Nephron (organoid): ENCODE measurements at regions not wholly inside any gene's neighbourhood (a gene's known extent, or its start where the extent isn't known, plus 50 kb on each side); places are given as distances from the start of the nearest gene placed in this dataset.

Source experiments
- H3K27ac Mint-ChIP-seq, 3 experiments: 2 replicates each; pipeline ENCODE4 v1.8.0; 2020; ENCODE audit warnings: mixed read lengths in 3 of 3, mild to moderate bottlenecking in 2 of 3, moderate library complexity in 1 of 3
- H3K27me3 Mint-ChIP-seq: 2 replicates; pipeline ENCODE4 v1.8.0; 2021; ENCODE audit warnings: low read depth, mild to moderate bottlenecking, moderate library complexity, mixed read lengths
- H3K36me3 Mint-ChIP-seq: 2 replicates; pipeline ENCODE4 v1.8.0; 2020; ENCODE audit warnings: low read depth, mixed read lengths
- H3K4me1 Mint-ChIP-seq: 2 replicates; pipeline ENCODE4 v1.8.0; 2020; ENCODE audit warnings: mixed read lengths
- H3K4me3 Mint-ChIP-seq, 3 experiments: 2 replicates each; pipeline ENCODE4 v1.8.0; 2020; ENCODE audit warnings: mild to moderate bottlenecking in 3 of 3, mixed read lengths in 3 of 3, moderate library complexity in 2 of 3
- H3K9me3 Mint-ChIP-seq: 2 replicates; pipeline ENCODE4 v1.8.0; 2020; ENCODE audit warnings: mixed read lengths
- CTCF ChIP-seq, 3 experiments: fragments of 200-600 bp; sonication (generic); IDR thresholded peaks; one replicate each; pipeline ENCODE4 v1.5.0; 2021; ENCODE audit warnings: antibody characterized with exemption in 3 of 3; ENCODE audit not compliant: unreplicated experiment in 3 of 3

GRCh38 chr4:14708574-14708973 lies 293.7 kb upstream of the CPEB2 start:
- Mint-ChIP-seq H3K9me3 (no peaks in the 10 kb centered on the region), H3K4me1 (no peaks in the 10 kb centered on the region), H3K36me3 (no peaks in the 10 kb centered on the region), H3K27me3 (no peaks in the 10 kb centered on the region), H3K4me3 (no peak overlapping the region), H3K27ac (no peak overlapping the region)
- TF ChIP-seq CTCF (IDR thresholded peaks at IDR 0.05; ENCODE audit: unreplicated experiment in 3 of 3), result no peak

DNA sequence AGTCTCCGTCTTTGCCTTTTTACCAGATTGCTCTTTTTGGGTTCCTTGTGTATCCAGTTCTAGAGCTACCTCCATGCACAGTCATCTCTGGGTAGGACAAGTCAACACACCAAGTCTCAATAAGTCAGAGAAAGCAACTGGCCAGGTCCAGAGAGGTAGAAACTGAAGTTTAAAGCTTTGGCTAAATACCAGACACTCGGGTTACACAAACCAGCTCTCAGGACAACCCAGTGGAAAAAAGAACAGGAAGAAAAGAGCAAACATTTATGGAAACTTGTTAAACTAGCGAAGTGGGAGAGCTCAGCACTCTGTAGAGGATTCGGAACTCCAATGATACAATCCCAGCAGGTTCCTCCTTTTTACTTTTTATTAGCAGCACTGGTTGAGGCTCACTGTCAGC lies 291.0 kb upstream of the CPEB2 start:
- no peaks in the 10 kb centered on the region for H3K9me3 Mint-ChIP-seq
- H3K4me3 Mint-ChIP-seq, result no peak overlapping the region
- TF ChIP-seq CTCF (IDR thresholded peaks at IDR 0.05; ENCODE audit: unreplicated experiment in 3 of 3), result no peak
- no peaks in the 10 kb centered on the region for H3K27me3 Mint-ChIP-seq
- no peak overlapping the region for H3K27ac Mint-ChIP-seq
- H3K4me1 Mint-ChIP-seq, result no peaks in the 10 kb centered on the region
- H3K36me3 Mint-ChIP-seq, result no peaks in the 10 kb centered on the region

GRCh38 chr4:14716691-14717090 lies 285.6 kb upstream of the CPEB2 start:
- Mint-ChIP-seq H3K9me3 (peaks cover 9% of the 10 kb centered on the region), H3K27ac (no peak overlapping the region), H3K27me3 (no peaks in the 10 kb centered on the region), H3K4me1 (no peaks in the 10 kb centered on the region), H3K4me3 (no peak overlapping the region), H3K36me3 (no peaks in the 10 kb centered on the region)
- TF ChIP-seq CTCF (IDR thresholded peaks at IDR 0.05; ENCODE audit: unreplicated experiment in 3 of 3), result no peak

DNA sequence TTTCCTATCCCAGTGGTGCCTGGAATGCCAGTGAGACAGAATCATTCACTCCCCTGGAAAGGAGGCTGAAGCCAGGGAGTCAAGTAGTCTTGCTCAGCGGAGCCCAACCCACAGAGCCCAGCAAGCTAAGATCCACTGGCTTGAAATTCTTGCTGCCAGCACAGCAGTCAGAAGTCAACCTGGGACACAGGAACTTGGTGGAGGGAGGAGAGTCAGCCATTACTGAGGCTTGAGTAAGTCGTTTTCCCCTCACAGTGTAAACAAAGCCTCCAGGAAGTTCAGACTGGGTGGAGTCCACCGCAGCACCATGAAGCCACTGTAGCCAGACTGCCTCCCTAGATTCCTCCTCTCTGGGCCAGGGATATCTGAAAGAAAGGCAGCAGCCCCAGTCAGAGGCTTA lies 283.2 kb upstream of the CPEB2 start:
- Mint-ChIP-seq H3K4me3 (no peak overlapping the region), H3K27ac (no peak overlapping the region), H3K27me3 (no peaks in the 10 kb centered on the region), H3K4me1 (no peaks in the 10 kb centered on the region), H3K36me3 (no peaks in the 10 kb centered on the region), H3K9me3 (peaks cover 12% of the 10 kb centered on the region)
- no peak for TF ChIP-seq CTCF (IDR thresholded peaks at IDR 0.05; ENCODE audit: unreplicated experiment in 3 of 3)

DNA sequence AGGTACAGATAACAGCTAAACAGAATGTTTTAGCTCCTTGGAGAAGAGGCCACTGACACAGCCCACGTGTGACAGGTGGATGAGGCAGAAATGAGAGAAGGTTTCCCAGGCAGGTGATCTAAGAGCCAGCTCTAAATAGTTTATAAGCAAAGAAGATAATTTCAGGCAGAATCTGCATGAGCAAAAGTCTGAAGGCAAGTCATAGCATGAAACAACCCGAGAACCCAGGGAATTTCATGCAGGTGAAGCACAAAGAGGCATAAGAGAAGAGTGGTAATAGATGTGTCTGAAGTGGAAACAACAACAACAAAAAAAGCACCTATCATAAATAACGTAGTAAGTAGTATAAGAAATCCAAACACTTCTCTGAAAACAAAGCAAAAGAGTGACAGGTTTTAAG lies 275.8 kb upstream of the CPEB2 start:
- H3K9me3 Mint-ChIP-seq, result peaks cover 8% of the 10 kb centered on the region
- no peaks in the 10 kb centered on the region for H3K27me3 Mint-ChIP-seq
- no peaks in the 10 kb centered on the region for H3K36me3 Mint-ChIP-seq
- TF ChIP-seq CTCF (IDR thresholded peaks at IDR 0.05; ENCODE audit: unreplicated experiment in 3 of 3), result no peak
- H3K4me1 Mint-ChIP-seq, result no peaks in the 10 kb centered on the region
- no peak overlapping the region for H3K4me3 Mint-ChIP-seq
- H3K27ac Mint-ChIP-seq, result no peak overlapping the region

DNA sequence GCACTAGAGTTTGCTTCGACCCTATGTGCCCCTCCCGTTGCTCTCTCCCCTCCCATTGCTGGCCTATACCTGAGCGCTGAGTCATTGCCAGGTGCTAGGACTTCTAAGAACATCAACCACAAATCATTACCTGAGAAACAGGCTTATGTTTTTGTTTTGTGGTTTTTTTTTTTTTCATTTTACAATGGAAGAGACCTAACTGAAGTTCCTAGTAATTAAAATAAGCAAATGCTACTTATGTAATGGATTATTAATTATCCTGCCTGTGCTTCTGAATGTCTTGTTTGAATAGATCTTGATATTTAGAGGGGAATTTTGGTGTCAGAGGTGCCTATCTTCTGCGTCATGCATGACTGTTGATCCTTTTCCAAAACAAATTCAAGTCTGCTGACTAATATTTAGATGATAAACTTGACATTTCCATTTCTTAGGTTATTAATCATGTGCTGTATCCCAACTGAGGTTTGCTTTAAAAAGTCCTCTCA lies 275.4 kb upstream of the CPEB2 start:
- H3K27me3 Mint-ChIP-seq, result no peaks in the 10 kb centered on the region
- H3K9me3 Mint-ChIP-seq, result peaks cover 5% of the 10 kb centered on the region
- no peak overlapping the region for H3K27ac Mint-ChIP-seq
- no peaks in the 10 kb centered on the region for H3K4me1 Mint-ChIP-seq
- TF ChIP-seq CTCF (IDR thresholded peaks at IDR 0.05; ENCODE audit: unreplicated experiment in 3 of 3), result no peak
- no peak overlapping the region for H3K4me3 Mint-ChIP-seq
- H3K36me3 Mint-ChIP-seq, result no peaks in the 10 kb centered on the region
